ENCODE measurements at regions not wholly inside any gene's neighbourhood (a gene's known extent, or its start where the extent isn't known, plus 50 kb on each side); places are given as distances from the start of the nearest gene placed in this dataset.
"Not testable (repeated sequence)": the region's sequence is repeated elsewhere in the genome, so short reads cannot be mapped to it uniquely, and the experiment has no call there.

- no peak for DNase-seq
Measured at GRCh38 chr9:94033383-94033782, 50.9 kb upstream of the PTPDC1 start.

DNA sequence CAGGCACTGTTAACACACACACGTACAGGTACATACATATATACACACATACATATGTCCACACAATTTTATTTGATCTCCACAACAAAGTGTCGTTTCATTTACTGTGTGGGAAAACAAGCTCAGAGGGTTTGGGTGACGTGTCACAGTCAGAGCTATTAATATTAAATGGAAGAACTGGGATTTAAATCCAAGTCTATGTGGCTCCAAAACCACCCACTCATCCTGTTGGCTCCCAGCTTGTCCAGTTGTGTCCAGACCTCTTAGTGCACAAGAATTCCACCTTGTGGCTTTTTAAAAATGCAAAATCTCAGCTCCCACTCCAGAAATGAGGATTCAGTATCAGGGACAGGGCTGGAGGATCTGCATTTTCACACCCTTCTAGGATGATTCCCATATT lies 52.3 kb upstream of the PTPDC1 start:
- no peak for DNase-seq

DNA sequence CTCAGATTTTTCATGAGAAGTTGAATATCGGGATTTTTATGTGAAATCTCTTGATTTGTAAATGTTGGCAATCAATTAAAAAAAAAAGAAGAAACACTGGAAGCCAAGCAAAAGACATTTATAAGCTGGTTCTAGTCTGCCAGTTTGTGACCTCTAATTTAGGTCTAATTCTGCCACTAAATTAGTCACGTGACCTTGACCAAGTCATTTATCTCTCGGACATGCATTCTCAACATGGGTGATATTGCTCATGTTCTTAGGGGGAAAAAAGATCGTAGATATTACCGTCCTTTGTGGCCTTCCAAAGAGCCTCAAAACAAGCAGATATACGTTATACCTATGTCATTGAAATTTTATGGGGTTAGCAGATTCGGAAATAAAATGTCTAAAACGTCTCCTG lies 52.9 kb upstream of the PTPDC1 start:
- no peak for DNase-seq

- peak; percentile 27 for DNase-seq
Measured at GRCh38 chr9:94030318-94031179, 53.7 kb upstream of the PTPDC1 start.

GRCh38 chr9:94029932-94030317 lies 54.3 kb upstream of the PTPDC1 start:
- no peak for DNase-seq

- DNase-seq, result no peak
Measured at GRCh38 chr9:94026816-94027215, 57.4 kb upstream of the PTPDC1 start.

GRCh38 chr9:94022476-94022875 lies 61.8 kb upstream of the PTPDC1 start:
- DNase-seq, result not testable (repeated sequence)

- DNase-seq, result not testable (repeated sequence)
Measured at GRCh38 chr9:94020836-94021235, 63.4 kb upstream of the PTPDC1 start.

GRCh38 chr9:94018628-94019027 lies 63.5 kb upstream of the BARX1 start:
- DNase-seq, result peak; percentile 56

DNA sequence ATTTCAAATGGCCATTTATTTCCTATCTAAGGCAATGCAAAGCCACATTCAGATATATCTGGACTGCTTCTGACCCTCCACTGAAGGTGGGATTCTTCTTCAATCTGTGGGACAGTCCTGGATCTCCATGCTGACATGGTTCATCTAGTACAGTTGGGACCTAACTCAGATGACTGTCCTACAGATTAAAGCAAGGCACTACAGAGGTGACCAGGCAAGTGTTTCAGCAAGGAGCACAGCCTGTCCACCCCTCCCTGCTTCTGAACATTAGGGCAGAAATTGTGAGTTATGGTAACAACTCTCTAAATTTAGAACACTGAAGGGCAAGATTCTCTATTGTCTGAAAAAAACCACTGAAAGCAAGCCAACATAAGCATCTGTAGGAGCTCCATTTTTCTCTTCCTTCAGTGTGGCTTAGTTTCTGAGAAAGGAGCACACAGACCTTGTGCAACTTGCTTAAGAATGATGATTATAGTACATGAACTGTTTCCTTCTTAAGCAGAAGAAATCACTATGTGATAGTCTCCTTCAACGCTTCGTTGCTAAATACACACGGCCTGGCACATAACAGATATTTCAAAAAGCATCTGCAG lies 62.9 kb upstream of the BARX1 start:
- no peak for DNase-seq

GRCh38 chr9:94016744-94017143 lies 61.6 kb upstream of the BARX1 start:
- no peak for DNase-seq

GRCh38 chr9:94014920-94015319 lies 59.8 kb upstream of the BARX1 start:
- peak; percentile 91 for DNase-seq

- DNase-seq, result no peak
Measured at GRCh38 chr9:94014066-94014654, 59.0 kb upstream of the BARX1 start.

DNA sequence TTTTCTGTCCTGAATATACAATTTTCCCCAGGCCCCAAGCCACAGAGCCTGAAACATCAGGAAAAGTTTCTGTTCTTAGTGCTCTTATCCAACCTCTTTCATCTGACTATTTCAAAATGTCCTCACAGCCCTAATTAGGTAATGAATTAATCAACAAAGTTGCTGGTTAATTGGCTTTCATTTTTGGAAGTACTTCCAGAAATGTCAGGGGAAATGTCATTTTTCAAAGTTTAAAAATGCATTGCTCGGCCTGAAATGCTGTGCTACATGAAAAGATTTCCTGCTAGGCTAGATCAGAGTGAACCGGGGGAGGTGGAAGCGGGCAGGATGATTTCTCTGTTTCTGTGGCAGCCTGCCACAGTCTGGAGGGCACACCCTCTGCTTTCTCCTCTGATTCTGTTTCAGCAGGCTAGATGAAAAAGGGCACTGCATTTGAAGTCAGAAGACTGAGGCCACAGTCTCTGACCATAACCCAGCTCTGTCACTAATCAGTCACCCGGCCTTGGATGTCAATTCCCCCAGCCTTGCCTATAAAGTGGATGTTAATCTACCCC lies 55.9 kb upstream of the BARX1 start:
- no peak for DNase-seq

- no peak for DNase-seq
Measured at GRCh38 chr9:94005272-94005901, 50.2 kb upstream of the BARX1 start.

All from NCI-H524 treated with DMSO at 0.1 percent for 48 hours (cell line).